ENCODE measurements at regions not wholly inside any gene's neighbourhood (a gene's known extent, or its start where the extent isn't known, plus 50 kb on each side); places are given as distances from the start of the nearest gene placed in this dataset.
"Not testable (repeated sequence)": the region's sequence is repeated elsewhere in the genome, so short reads cannot be mapped to it uniquely, and the experiment has no call there.

DNA sequence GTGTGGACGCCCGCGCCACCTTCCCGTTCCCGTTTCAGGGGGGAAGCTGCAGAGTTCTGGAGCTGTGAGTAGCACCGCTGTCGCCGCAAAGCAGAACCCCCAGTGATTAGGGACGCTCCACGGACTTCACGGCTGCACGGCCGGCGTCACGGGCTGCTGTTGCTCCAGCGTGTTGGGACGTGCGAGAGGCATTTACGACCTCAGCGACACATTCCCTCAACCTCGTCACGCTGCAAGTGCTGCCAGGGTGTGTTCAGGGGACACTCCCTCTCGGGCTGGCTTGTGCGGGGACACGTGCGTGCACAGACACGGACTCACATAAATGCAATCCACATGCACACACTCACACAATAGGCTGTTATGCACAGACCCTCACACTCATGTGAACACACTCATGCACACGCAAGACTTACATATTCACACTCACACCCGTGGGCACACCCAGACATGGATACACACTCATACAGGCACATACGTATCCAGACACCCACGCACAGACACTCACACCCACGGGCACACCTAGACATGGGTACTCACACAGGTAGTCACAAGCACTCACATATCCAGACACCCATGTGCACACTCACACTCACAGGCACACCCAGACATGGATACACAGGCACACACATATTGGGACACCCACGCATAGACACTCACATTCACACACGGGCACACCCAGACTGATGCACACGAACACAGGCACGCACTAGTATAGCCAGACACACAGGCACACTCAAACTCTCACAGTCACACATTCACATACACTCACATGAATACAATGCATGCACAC is 198.0 kb upstream of the ZNF469 start:
- H3K9me3 ChIP-seq (ENCODE audit: low read depth, low read length); H3K36me3 ChIP-seq (ENCODE audit: insufficient read depth, low read length); H3K27ac ChIP-seq (ENCODE audit: low read depth, low read length); H4K20me1 ChIP-seq (ENCODE audit: insufficient read depth, low read length); H3K27me3 ChIP-seq (ENCODE audit: insufficient read depth, low read length); H3K79me2 ChIP-seq (ENCODE audit: insufficient read depth, low read length): not testable (repeated sequence)
- Histone ChIP-seq H3K4me3 (ENCODE audit: insufficient read depth, low read length) (peak overlapping the region; percentile 60), H2AFZ (ENCODE audit: low read length) (peak overlapping the region; percentile 78), H3K4me2 (ENCODE audit: insufficient read depth, low read length) (peak overlapping the region; percentile 76), H3K4me1 (ENCODE audit: insufficient read depth, low read length) (peaks cover 11% of the 10 kb centered on the region)
- peak; percentile 53 for DNase-seq (ENCODE audit: insufficient read length, low spot score, missing footprints)

DNA sequence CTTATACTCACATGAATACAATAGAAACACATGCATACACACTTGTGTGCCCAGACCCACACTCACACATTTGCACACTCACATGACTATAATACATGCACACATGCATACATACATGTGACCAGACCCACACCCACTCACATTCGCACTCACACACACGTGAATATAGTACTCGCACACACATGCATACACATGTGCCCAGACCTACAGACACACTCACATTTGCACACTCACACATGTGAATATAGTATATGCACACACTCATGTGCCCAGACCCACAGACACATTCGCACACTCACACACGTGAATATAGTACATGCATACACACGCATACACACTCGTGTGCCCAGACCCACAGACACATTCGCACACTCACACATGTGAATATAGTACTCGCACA is 197.4 kb upstream of the ZNF469 start:
- H3K4me2 ChIP-seq (ENCODE audit: insufficient read depth, low read length), result peak overlapping the region; percentile 76

DNA sequence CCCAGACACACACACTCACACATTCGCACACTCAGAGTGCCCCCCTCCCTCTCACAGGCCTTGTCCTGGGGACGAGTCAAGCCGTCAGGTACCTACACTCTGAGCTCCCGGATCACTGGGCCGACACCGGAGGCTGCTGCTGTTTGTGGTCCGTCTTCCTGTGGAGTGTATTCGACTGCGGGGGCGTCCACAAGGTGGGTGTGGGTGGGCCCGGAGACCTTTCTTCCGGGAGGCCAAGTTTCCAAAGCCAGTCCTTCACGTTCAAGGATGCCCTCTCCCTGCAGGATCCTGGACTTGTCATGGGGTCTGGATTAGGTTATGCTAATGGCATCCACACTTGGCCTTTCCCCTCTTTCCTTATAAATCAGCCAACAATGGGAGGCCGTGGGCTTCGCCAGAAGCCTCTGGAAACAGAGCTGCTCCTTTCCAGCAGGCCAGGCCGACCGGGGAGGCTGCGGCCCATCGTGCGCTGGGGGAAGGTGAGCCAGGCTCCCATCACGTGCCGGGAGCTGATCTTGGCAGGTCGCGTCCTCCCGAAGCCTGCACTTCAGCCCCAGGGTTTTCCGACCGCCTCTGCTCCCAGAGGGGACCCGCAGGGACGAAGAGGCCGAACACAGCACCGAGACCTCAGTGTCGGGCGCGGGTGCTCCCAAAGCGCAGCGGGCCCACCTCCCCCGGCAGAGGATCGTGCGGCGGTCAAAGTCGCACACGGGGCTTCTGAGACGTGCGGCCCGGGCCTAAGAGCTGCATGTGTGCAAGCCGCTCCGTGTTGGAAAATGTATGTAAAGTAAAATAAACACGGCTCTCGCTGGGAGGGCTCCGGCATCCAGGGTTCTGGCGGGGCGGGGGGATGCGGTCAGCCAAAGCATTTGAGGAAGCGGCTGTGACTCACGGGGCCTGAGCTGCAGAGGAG is 196.5 kb upstream of the ZNF469 start:
- Histone ChIP-seq H3K4me2 (ENCODE audit: insufficient read depth, low read length) (peak overlapping the region; percentile 76), H2AFZ (ENCODE audit: low read length) (peak overlapping the region; percentile 41)

More for the DNA sequence above, 197.4 kb upstream of the ZNF469 start:
- H3K36me3 ChIP-seq (ENCODE audit: insufficient read depth, low read length); H3K27me3 ChIP-seq (ENCODE audit: insufficient read depth, low read length); H3K27ac ChIP-seq (ENCODE audit: low read depth, low read length); H3K4me3 ChIP-seq (ENCODE audit: insufficient read depth, low read length); H4K20me1 ChIP-seq (ENCODE audit: insufficient read depth, low read length); H3K79me2 ChIP-seq (ENCODE audit: insufficient read depth, low read length); H3K9me3 ChIP-seq (ENCODE audit: low read depth, low read length); DNase-seq (ENCODE audit: insufficient read length, low spot score, missing footprints); H2AFZ ChIP-seq (ENCODE audit: low read length): not testable (repeated sequence)
- peaks cover 11% of the 10 kb centered on the region for H3K4me1 ChIP-seq (ENCODE audit: insufficient read depth, low read length)

DNA sequence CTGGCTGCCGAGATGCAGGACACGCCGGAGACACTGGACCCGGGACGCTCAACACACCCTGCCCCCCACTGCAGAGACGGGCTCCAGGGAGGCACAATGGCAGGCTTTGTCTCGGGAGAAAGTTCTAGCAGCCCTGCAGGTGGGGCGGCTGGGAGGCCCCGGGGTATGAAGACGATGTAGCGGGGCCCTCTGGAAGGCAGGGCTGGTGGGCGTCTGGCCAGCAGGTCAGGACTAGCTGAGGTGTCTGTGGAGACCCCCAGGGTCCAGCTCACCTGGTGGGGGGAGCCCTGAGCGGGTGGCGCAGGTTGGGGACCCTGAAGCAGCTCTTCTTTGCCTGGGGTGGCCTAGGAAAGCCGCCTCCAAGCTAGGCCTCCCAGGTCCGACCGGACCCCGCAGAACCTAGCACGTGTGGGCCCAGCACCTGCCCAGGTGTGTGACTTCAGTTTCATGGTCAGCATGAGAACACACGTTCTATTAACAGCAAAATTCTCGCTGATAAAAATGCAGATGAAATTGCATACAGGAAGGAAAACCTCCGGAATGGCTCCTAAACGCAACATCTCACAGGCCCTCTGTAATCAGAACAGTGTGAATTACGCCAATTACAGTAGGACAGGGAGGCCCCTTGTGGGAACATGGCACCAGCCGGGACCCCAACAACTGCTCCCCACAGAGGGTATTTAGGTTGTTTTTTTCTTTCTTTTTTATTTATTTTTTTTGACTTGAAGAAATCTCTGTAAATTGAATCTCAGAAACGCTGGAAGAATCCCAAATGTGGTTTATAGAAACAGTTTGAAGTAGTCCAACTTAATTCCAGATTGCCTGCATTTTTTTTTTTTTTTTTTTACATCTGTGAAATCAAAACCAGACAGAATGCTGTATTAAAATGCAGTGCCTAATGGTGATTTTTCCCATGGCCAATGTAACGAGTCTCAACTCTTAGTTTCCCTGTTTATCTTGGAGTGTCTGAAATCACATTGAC is 195.6 kb upstream of the ZNF469 start:
- not testable (repeated sequence) for H3K27me3 ChIP-seq (ENCODE audit: insufficient read depth, low read length); H3K79me2 ChIP-seq (ENCODE audit: insufficient read depth, low read length); H3K9me3 ChIP-seq (ENCODE audit: low read depth, low read length); H3K4me3 ChIP-seq (ENCODE audit: insufficient read depth, low read length); H3K4me2 ChIP-seq (ENCODE audit: insufficient read depth, low read length); DNase-seq (ENCODE audit: insufficient read length, low spot score, missing footprints); H3K27ac ChIP-seq (ENCODE audit: low read depth, low read length); H3K36me3 ChIP-seq (ENCODE audit: insufficient read depth, low read length); H4K20me1 ChIP-seq (ENCODE audit: insufficient read depth, low read length); H2AFZ ChIP-seq (ENCODE audit: low read length)
- peaks cover 11% of the 10 kb centered on the region for H3K4me1 ChIP-seq (ENCODE audit: insufficient read depth, low read length)

More for the DNA sequence above, 196.5 kb upstream of the ZNF469 start:
- H4K20me1 ChIP-seq (ENCODE audit: insufficient read depth, low read length); H3K27me3 ChIP-seq (ENCODE audit: insufficient read depth, low read length); H3K79me2 ChIP-seq (ENCODE audit: insufficient read depth, low read length); H3K9me3 ChIP-seq (ENCODE audit: low read depth, low read length); H3K36me3 ChIP-seq (ENCODE audit: insufficient read depth, low read length): not testable (repeated sequence)
- Histone ChIP-seq H3K4me3 (ENCODE audit: insufficient read depth, low read length) (peak overlapping the region; percentile 53), H3K4me1 (ENCODE audit: insufficient read depth, low read length) (peaks cover 11% of the 10 kb centered on the region), H3K27ac (ENCODE audit: low read depth, low read length) (peak overlapping the region; percentile 58)
- peak; percentile 79 for DNase-seq (ENCODE audit: insufficient read length, low spot score, missing footprints)

DNA sequence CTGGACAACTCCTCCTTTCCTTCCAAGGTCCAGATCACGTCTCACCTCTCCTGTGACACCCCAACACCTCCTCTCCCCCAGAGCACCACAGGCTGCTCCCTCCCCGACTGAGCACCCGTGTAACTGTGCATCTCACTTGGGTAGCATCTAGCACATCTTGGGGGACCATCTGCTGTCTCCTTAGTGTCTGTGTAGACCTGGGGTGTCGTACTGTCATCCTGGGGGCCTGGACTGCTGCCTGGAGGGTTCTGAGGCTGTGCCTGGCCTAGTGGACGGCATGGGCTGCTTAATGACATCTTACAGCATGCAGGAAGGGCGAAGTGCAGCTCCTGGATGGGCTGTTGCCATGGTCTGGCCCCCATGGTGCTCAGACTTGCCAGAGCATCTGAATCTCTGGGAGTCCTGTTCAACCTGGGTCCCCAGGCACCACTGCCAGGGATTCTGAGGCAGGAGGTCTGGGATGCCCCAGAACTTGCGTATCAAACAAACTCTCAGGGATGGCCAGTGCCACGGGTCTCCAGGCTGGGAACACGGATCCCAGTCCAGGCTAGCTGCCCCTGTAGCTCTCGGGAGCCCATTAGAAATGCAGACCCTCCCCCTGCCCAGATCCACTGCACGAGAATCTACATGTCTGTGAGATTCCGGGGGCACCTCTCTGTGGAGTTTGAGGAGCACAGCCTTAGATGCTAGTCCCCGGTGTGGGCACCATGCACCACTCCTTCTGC is 194.4 kb upstream of the ZNF469 start:
- H4K20me1 ChIP-seq (ENCODE audit: insufficient read depth, low read length); DNase-seq (ENCODE audit: insufficient read length, low spot score, missing footprints); H3K4me3 ChIP-seq (ENCODE audit: insufficient read depth, low read length); H3K9me3 ChIP-seq (ENCODE audit: low read depth, low read length); H3K79me2 ChIP-seq (ENCODE audit: insufficient read depth, low read length); H3K27me3 ChIP-seq (ENCODE audit: insufficient read depth, low read length); H3K27ac ChIP-seq (ENCODE audit: low read depth, low read length); H2AFZ ChIP-seq (ENCODE audit: low read length); H3K36me3 ChIP-seq (ENCODE audit: insufficient read depth, low read length); H3K4me2 ChIP-seq (ENCODE audit: insufficient read depth, low read length): not testable (repeated sequence)
- H3K4me1 ChIP-seq (ENCODE audit: insufficient read depth, low read length), result peaks cover 11% of the 10 kb centered on the region

DNA sequence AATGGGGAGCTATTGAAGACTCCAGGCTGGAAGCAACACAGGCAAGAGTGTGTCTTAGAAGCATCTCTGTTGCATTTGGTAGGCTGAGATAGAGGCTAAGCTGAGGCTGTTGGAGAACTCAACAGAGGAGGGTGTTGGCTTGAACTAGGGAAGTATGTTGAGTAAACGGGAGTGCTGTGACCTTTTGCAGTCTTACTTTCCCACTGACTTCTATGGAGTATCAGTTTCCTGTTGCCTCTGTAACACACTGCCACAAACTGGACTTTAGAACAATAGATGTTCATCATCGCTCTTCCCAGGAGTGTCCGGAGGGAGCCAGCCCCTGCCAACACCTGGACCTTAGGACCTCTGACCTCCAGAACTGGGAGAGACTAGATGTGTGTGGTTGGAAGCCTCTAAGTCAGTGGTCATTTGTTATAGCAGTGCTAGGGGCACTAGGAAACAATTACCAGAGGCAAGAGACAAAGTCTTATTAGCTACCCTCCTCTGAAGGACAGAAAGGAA is 192.1 kb upstream of the ZNF469 start:
- H3K27me3 ChIP-seq (ENCODE audit: insufficient read depth, low read length); H3K9me3 ChIP-seq (ENCODE audit: low read depth, low read length); DNase-seq (ENCODE audit: insufficient read length, low spot score, missing footprints); H3K79me2 ChIP-seq (ENCODE audit: insufficient read depth, low read length); H2AFZ ChIP-seq (ENCODE audit: low read length); H3K4me1 ChIP-seq (ENCODE audit: insufficient read depth, low read length); H3K36me3 ChIP-seq (ENCODE audit: insufficient read depth, low read length); H3K4me3 ChIP-seq (ENCODE audit: insufficient read depth, low read length); H3K4me2 ChIP-seq (ENCODE audit: insufficient read depth, low read length); H3K27ac ChIP-seq (ENCODE audit: low read depth, low read length); H4K20me1 ChIP-seq (ENCODE audit: insufficient read depth, low read length): not testable (repeated sequence)

DNA sequence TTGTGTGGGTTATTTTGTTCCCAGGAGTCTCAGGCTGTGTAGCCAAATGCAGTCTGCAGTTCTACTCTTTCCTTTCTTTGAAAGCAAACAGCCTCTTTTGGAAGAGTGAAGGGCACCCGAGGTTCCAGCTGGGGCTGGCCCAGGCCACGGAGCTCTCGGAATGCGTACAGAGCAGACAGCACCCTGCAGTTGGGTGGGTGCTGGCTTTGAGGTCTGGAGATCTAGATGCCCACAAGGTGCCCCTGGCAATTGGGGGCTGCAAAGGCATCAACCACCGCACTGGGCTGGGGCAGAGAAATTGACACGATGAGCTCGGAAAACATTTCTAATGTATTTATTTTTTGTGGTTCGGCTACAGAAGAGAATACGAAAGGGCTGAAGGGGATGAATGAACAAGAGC is 191.6 kb upstream of the ZNF469 start:
- H3K4me2 ChIP-seq (ENCODE audit: insufficient read depth, low read length); H3K27ac ChIP-seq (ENCODE audit: low read depth, low read length); DNase-seq (ENCODE audit: insufficient read length, low spot score, missing footprints); H3K27me3 ChIP-seq (ENCODE audit: insufficient read depth, low read length); H3K4me3 ChIP-seq (ENCODE audit: insufficient read depth, low read length); H3K36me3 ChIP-seq (ENCODE audit: insufficient read depth, low read length); H3K4me1 ChIP-seq (ENCODE audit: insufficient read depth, low read length); H3K79me2 ChIP-seq (ENCODE audit: insufficient read depth, low read length); H4K20me1 ChIP-seq (ENCODE audit: insufficient read depth, low read length); H3K9me3 ChIP-seq (ENCODE audit: low read depth, low read length); H2AFZ ChIP-seq (ENCODE audit: low read length): not testable (repeated sequence)

All from osteoblast (primary cell).